ENCODE measurements at regions not wholly inside any gene's neighbourhood (a gene's known extent, or its start where the extent isn't known, plus 50 kb on each side); places are given as distances from the start of the nearest gene placed in this dataset.
A peak's percentile ranks its signal among the peaks of the same experiment; 100 is the strongest.

DNA sequence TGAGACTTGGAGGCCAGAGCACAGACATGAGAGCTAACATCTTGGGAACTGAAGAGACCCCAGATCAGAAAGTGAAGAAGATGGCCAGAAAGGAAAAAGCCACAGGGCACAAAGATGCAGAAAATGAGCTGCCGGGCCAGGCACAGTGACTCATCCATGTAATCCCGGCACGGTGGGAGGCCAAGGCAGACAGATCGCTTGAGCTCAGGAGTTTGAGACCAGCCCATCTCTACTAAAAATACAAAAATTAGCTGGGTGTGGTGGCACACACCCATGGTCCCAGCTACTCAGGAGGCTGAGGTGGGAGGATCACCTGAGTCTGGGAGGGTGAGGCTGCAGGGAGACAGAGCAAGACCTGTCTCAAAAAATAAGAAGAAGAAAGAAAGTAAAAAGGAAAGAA, 81.4 kb upstream of the MGMT start:
- no peak for DNase-seq (ENCODE audit: low read depth in 2 of 2)

DNA sequence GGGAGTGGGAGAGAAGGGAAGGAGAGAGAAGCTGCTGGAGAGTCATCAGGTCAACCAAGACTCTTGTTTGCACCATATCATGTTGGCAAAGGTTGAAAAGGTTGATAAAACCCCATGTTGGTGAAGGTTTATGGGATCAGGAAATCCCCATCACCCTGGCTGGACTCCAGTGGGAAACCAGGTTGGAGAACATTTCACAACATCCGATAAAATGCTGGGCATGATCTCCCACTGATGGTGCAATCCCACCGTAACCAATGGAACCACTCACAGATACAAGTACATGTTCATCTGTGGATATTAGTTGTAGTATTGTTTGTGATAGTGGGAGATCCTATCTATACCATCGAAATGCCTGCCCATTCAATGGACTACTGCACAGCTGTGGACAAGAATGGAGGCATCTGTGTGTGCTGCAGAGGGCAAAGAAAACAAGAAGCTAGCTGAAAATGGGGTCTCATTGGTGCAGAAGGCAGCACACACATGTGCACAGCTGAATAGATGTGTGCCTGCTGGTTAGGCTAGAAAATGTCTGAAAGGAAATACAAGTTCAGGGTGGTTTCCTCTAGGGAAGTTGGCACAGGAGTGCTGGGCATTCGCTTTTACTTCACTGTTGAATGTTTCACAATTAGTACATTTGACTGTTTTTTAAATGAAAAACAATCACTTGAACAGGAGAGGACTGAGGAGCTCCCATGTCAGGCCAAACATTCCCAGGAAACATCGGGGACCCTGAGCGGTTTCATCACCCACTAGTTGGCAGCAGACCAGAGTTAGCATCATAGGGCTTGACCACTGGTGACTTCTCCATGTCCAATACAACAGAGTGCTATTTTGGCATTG, 80.4 kb upstream of the MGMT start:
- peak; percentile 38 to 82 for DNase-seq (ENCODE audit: low read depth in 2 of 2)

DNA sequence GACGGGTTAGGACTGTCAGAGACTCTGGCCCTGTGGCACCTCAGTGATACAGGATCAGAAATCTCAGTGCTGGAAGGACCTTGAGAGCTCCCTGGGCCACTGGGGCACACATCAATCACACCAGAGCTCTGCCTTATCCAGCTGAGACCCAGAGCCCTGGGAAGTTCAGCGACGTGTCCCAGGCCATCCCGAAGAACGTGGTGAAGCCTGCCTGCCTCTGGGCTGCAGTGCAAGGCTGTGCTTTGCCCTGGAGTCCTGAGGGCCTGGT, 79.8 kb upstream of the MGMT start:
- no peak for DNase-seq (ENCODE audit: low read depth in 2 of 2)

- DNase-seq (ENCODE audit: low read depth in 2 of 2): no peak
These were observed 78.6 kb upstream of the MGMT start for GRCh38 chr10:129388435-129388834.

DNA sequence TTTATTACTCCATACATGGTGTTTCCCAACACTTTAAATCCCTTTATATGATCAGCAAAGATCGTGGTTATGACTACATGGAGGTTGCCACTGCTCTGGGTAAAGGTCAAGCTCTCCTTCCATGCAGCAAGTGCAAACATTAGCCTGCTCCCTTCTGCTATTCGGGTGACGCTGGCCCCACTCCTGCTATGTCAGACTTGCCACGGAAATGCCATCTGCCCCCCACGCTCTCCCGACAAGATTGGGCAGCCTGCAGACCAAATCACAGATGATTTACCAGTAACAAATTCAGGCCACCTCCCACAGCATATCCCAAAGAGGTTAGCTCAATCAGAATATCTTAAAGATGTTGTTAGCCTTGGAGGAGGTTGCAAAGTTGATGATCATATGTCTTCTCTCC, 77.8 kb upstream of the MGMT start:
- DNase-seq (ENCODE audit: low read depth in 2 of 2): no peak

DNA sequence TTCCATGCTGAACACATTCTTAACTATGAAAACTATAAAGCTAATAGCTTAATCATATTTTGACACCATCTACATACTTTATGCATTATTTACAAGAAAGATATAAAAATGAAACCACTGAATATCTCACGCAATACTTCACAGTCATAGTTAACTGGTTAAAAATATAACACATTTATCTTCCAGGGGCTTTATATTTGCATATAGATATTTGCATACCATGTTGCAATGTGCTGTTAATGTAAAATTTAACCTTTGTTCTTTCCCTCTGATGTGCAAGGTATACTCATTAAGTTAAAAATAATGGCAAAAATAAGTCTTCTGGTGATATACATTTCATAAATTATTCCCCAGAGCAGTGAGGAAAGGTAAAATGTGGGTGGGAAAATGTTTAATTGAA, 76.9 kb upstream of the MGMT start:
- no peak for DNase-seq (ENCODE audit: low read depth in 2 of 2)

GRCh38 chr10:129390726-129391125, 76.3 kb upstream of the MGMT start:
- no peak for DNase-seq (ENCODE audit: low read depth in 2 of 2)

DNA sequence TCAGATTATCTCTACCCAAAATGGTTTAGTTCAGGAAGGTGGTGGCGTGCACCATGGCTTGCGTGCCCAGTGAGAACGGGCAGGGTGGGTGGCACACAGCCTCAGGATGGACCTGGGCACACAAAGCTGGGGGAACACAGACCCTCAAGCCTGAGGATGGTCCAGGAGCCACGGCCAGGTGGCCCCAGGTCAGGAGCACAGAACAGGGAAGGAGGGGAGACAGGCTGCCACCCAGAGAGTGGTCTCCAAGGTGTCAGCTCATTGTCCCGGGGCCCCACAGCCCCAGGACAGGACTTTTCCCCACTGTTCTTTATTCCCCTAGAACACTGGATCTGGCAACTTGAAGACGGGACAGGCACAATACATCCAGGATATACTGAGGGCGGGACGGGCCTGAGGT, 75.6 kb upstream of the MGMT start:
- no peak for DNase-seq (ENCODE audit: low read depth in 2 of 2)

DNA sequence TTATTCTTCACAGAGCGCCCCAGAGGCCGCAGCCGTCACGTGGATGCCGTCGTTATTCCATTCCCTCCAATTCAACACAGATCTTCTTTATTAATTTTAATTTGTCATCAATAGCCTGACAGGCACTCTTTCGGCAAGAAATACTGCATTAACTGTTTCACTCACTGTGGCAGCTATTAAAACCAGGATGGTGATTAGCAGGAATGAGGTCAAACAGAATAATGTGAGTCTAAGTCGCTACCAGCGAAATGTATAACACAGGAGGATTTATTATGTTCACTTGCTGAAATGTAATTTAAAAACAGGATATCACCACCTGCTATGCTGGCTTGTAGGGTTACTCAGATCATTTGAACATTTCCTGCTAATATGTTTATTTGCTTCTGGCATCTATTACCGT, 74.2 kb upstream of the MGMT start:
- DNase-seq (ENCODE audit: low read depth in 2 of 2): peak in 1 of 2 donors; percentile 50

- DNase-seq (ENCODE audit: low read depth in 2 of 2): no peak
These were observed 73.2 kb upstream of the MGMT start for GRCh38 chr10:129393812-129394211.

GRCh38 chr10:129394518-129395328, 72.3 kb upstream of the MGMT start:
- DNase-seq (ENCODE audit: low read depth in 2 of 2): no peak

- DNase-seq (ENCODE audit: low read depth in 2 of 2): no peak
These were observed 70.9 kb upstream of the MGMT start for GRCh38 chr10:129396021-129396722.

GRCh38 chr10:129397198-129397974, 69.7 kb upstream of the MGMT start:
- peak in 1 of 2 donors; percentile 28 for DNase-seq (ENCODE audit: low read depth in 2 of 2)

DNA sequence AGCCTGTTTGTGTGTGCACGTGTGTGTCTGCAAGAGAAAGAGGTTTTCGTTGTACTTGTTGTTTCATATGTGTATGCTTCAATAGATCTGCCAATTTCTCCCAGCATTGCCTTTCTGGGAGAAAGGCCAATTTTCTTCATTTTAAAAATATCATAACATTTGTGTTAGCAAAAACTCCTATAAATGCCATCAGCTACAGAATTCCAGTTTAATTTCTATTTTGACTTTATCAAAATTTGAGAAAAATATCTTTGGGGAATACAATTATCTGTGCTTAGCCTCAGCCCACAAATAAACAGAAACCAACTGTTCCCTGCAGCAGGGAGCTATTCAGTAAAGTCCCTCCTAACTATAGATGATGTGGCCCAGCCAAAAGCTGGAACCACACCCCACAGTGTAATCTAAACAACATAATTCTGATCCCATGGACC, 68.3 kb upstream of the MGMT start:
- no peak for DNase-seq (ENCODE audit: low read depth in 2 of 2)

- no peak for DNase-seq (ENCODE audit: low read depth in 2 of 2)
These were observed 66.6 kb upstream of the MGMT start for GRCh38 chr10:129400426-129400825.

DNA sequence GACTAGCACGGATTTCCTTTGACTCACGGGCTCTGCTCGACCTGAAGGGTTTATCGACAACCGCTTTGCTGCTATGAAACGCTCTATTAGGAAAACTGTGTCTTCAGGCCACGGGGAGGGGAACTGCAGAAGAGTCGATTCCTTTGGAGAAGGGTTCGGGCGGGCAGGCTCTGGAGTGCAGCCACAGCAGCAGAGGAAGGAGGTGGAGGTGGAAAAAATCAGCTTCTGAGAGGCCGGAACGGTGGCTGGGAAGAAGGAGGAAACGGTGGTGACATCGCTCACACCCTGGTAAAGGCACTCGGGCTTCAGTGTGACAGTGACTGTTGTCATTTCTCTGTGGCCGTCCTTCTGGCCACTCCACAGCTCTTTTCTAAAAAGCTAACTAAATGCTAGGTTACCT, 64.6 kb upstream of the MGMT start:
- DNase-seq (ENCODE audit: low read depth in 2 of 2): no peak

DNA sequence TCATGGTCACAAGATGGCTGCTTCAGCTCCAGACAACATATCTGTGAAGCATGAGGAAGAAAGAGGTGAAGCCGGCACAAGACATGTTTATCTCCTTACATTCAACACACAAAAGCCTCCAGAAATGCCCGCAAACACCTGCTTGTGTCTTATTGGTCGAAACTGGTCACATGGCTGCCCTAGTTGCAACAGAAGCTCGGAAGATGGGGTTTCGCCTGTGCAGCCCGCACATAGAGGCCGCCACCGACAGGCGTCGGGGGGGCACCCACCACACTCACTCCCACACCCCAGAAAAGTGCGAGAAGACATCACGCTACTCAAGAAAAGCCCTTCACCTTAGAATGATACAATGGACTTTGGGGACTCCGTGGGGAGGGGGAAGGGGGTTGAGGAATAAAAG, 63.0 kb upstream of the MGMT start:
- no peak for DNase-seq (ENCODE audit: low read depth in 2 of 2)

GRCh38 chr10:129405389-129405788, 61.7 kb upstream of the MGMT start:
- DNase-seq (ENCODE audit: low read depth in 2 of 2): no peak

DNA sequence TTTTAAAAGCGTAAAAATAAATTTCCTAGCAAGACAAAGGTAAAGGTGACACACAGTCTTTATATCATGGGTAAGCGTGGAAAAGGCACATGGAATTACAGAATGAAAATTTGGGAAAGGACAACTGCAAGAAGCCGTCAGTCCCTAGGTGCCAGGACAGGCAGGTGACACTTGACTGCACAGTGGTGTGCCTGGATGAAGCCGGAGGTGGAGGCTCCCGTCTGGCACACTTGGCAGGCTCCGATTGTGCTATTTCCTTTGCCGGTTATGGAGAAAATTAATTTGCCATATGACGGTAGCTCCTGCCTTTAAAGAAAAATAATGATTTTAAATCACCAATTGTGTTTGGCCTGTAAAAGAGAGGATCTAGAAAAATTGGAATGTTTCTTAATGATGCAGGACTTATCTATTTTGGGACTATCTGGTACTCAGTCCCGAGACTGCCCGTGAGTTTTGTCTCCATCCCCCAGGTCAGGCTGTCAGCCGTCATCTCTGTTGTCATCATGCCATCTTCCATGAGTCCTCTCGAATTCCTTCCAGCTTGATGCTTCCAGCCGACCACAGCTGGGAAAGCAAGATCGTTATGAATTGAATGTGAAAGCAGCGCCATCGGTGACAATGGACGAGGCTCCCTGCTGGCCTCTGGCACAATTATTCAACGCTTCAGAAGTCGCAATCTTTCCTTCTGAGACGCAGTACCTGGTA, 56.2 kb upstream of the MGMT start:
- peak in 1 of 2 donors; percentile 12 for DNase-seq (ENCODE audit: low read depth in 2 of 2)

GRCh38 chr10:129411393-129411705, 55.7 kb upstream of the MGMT start:
- no peak for DNase-seq (ENCODE audit: low read depth in 2 of 2)

GRCh38 chr10:129411772-129412171, 55.3 kb upstream of the MGMT start:
- no peak for DNase-seq (ENCODE audit: low read depth in 2 of 2)

Measured in dermis microvascular lymphatic vessel endothelial cell (primary cell).